GM12873 (cell line): ENCODE measurements at regions not wholly inside any gene's neighbourhood (a gene's known extent, or its start where the extent isn't known, plus 50 kb on each side); places are given as distances from the start of the nearest gene placed in this dataset.

ENCODE experiments used
- CTCF ChIP-seq: IDR thresholded peaks from 2 replicates; pipeline ENCODE4 v1.5.1; 2012; ENCODE audit warnings: low read depth, mild to moderate bottlenecking, moderate library complexity, low read length, control low read depth; ENCODE audit not compliant: insufficient read depth; ENCODE audit errors: missing control alignments

DNA sequence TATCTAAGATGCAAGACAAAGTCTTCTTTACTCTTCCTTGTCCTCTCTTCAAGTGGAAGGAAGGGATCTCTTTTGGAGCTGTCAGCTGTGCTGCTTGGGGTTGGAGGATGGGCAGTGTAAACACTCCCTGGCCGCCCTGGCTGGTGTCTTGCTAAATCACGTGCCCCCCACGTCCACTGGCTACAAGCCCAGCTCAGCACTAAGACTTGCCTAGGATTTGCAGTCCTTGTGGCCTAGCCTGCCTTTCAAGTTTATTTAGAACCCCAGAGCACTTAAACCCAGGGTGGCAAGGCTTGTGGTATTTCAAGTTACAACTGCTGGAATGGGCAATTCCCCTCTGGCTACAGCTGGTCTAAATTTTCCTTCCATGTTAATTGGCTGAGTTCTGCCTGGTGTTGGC, 272.4 kb upstream of the MYO3A start:
- no peak for TF ChIP-seq CTCF

DNA sequence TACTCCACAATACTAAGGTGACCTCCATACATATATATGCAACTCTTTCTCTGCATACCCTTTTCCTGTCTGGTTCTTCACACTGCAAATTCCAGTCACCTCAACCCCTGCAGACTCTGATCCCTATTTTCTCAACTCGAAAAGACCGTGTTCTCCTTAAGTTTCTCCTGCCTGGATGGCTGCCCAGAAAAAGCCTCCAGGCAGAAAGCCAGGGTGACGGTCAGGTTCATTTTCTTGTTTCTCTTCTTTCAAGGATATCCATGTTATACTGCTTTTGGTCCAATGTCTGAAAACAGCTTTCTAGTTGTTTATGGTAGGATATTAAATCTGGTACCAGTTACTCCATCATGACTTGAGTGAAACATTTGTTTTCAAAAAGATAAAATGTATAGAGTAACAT, 267.8 kb upstream of the MYO3A start:
- TF ChIP-seq CTCF = no peak

DNA sequence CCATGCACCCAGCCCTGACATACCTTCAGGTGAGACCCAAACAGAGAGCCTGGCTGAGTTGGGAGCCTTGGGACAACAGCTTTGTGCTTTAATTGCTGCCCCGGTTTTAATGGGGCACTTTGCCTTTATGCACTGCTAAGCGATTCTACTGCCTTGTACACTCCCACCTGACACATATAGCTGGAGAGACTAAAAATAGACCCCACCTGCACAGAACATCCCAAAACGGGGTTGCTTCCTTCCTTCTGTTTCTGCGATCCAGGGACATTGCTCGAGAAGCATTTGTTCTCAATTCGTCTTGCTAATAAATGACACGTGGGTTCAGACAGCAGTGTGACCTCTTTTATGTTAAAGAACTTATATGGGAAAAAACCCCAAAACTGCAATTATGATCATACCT, 258.8 kb upstream of the MYO3A start:
- no peak for TF ChIP-seq CTCF

DNA sequence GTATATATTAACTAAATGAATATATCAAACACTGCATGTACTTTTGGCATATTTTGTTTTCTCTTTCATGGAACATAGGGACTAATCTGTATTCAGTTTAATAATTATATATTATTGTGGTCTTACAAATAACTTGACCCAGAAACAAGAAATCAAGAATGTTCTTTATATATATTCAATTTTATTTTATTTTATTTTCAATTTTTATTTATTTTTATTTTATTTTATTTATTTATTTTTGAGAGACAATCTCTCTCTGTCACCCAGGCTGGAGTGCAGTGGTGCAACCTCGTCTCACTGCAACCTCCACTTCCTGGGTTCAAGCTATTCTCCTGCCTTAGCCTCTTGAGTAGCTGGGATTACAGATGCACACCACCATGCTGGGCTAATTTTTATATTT, 258.4 kb upstream of the MYO3A start:
- TF ChIP-seq CTCF = no peak

DNA sequence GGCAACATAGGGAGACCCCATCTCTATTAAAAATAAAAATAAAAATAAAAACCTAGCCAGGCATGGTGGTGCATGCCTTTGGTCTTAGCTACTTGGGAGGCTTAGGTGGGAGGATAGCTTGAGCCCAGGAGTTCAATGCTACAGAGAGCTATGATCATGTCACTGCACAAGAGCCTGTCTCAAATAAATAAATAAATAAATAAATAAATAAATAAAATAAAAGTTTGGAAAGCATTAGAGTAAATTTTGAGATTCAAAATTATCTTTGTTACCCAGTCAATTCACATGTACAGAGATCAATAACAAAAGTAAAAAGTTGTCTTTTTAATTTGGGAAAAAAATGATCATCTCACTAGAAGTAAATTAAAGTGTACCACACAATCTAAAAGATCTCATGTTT, 255.8 kb upstream of the MYO3A start:
- TF ChIP-seq CTCF = no peak

- no peak for TF ChIP-seq CTCF
These were observed 255.4 kb upstream of the MYO3A start for GRCh38 chr10:25678666-25679065.

- no peak for TF ChIP-seq CTCF
These were observed 251.7 kb upstream of the MYO3A start for GRCh38 chr10:25682203-25682851.
